ENCODE measurements at regions not wholly inside any gene's neighbourhood (a gene's known extent, or its start where the extent isn't known, plus 50 kb on each side); places are given as distances from the start of the nearest gene placed in this dataset.

- TF ChIP-seq EZH2phosphoT487 (IDR thresholded peaks at IDR 0.05; ENCODE audit: borderline replicate concordance) (no peak), CTCF (conservative IDR thresholded peaks at IDR 0.05; ENCODE audit: low read length) (no peak)
Observed at GRCh38 chr20:47870475-47870874, 85.2 kb upstream of the SULF2 start.
